ENCODE measurements at regions not wholly inside any gene's neighbourhood (a gene's known extent, or its start where the extent isn't known, plus 50 kb on each side); places are given as distances from the start of the nearest gene placed in this dataset.

- H3K9me3 ChIP-seq (ENCODE audit: control extremely low read depth in 1 of 5, control insufficient read depth in 4 of 5, insufficient read depth in 2 of 5, low read depth in 1 of 5, low read length in 4 of 5): no peaks in the 10 kb centered on the region
- no peak for DNase-seq
- H3K27me3 ChIP-seq (replicated peaks in 2 of 5; ENCODE audit: control insufficient read depth in 4 of 5, insufficient read depth in 5 of 5, low read length in 4 of 5): no peaks in the 10 kb centered on the region
- WGBS (ENCODE audit: insufficient coverage): 74% methylated on average over 3 of the region's 4 CpGs
- H3K4me3 ChIP-seq (ENCODE audit: control insufficient read depth in 1 of 7, extremely low read depth in 1 of 7, insufficient read depth in 4 of 7, low read depth in 2 of 7, low read length in 6 of 7): no peak overlapping the region
- CTCF ChIA-PET: no interaction called here
- no peaks in the 10 kb centered on the region for H3K4me1 ChIP-seq (ENCODE audit: control extremely low read depth in 1 of 4, control insufficient read depth in 4 of 4, insufficient read depth in 4 of 4, low read length in 3 of 4)
- H3K36me3 ChIP-seq (ENCODE audit: control insufficient read depth in 4 of 4, insufficient read depth in 4 of 4, low read length in 3 of 4): no peaks in the 10 kb centered on the region
- H3K27ac ChIP-seq (ENCODE audit: insufficient read depth in 1 of 2, low read depth in 1 of 2, low read length in 2 of 2, poor library complexity in 1 of 2, severe bottlenecking in 2 of 2): no peak overlapping the region
- POLR2A ChIA-PET: no interaction called here
Measured at GRCh38 chr10:109359316-109359715, 564.0 kb downstream of the XPNPEP1 start.

- POLR2A ChIA-PET: no interaction called here
- Histone ChIP-seq H3K4me3 (ENCODE audit: control insufficient read depth in 1 of 7, extremely low read depth in 1 of 7, insufficient read depth in 4 of 7, low read depth in 2 of 7, low read length in 6 of 7) (no peak overlapping the region), H3K9me3 (ENCODE audit: control extremely low read depth in 1 of 5, control insufficient read depth in 4 of 5, insufficient read depth in 2 of 5, low read depth in 1 of 5, low read length in 4 of 5) (no peaks in the 10 kb centered on the region)
Measured at GRCh38 chr10:109358325-109358724, 565.0 kb downstream of the XPNPEP1 start.

GRCh38 chr10:109348324-109348723 lies 575.0 kb downstream of the XPNPEP1 start:
- ChIA-PET CTCF (no interaction called here), POLR2A (no interaction called here)
- Histone ChIP-seq H3K27ac (ENCODE audit: insufficient read depth in 1 of 2, low read depth in 1 of 2, low read length in 2 of 2, poor library complexity in 1 of 2, severe bottlenecking in 2 of 2) (no peak overlapping the region), H3K4me1 (ENCODE audit: control extremely low read depth in 1 of 4, control insufficient read depth in 4 of 4, insufficient read depth in 4 of 4, low read length in 3 of 4) (no peaks in the 10 kb centered on the region), H3K4me3 (ENCODE audit: control insufficient read depth in 1 of 7, extremely low read depth in 1 of 7, insufficient read depth in 4 of 7, low read depth in 2 of 7, low read length in 6 of 7) (no peak overlapping the region), H3K27me3 (replicated peaks in 2 of 5; ENCODE audit: control insufficient read depth in 4 of 5, insufficient read depth in 5 of 5, low read length in 4 of 5) (no peaks in the 10 kb centered on the region), H3K36me3 (ENCODE audit: control insufficient read depth in 4 of 4, insufficient read depth in 4 of 4, low read length in 3 of 4) (no peaks in the 10 kb centered on the region), H3K9me3 (ENCODE audit: control extremely low read depth in 1 of 5, control insufficient read depth in 4 of 5, insufficient read depth in 2 of 5, low read depth in 1 of 5, low read length in 4 of 5) (peaks cover 0 to 3% (median 0%) of the 10 kb centered on the region in 5 experiments)
- DNase-seq: no peak

More at GRCh38 chr10:109358325-109358724, 565.0 kb downstream of the XPNPEP1 start:
- DNase-seq: no peak
- WGBS (ENCODE audit: insufficient coverage): 100% methylated on average over 1 of the region's 1 CpG
- no peaks in the 10 kb centered on the region for H3K4me1 ChIP-seq (ENCODE audit: control extremely low read depth in 1 of 4, control insufficient read depth in 4 of 4, insufficient read depth in 4 of 4, low read length in 3 of 4)
- CTCF ChIA-PET: no interaction called here
- H3K27ac ChIP-seq (ENCODE audit: insufficient read depth in 1 of 2, low read depth in 1 of 2, low read length in 2 of 2, poor library complexity in 1 of 2, severe bottlenecking in 2 of 2): no peak overlapping the region
- H3K36me3 ChIP-seq (ENCODE audit: control insufficient read depth in 4 of 4, insufficient read depth in 4 of 4, low read length in 3 of 4): no peaks in the 10 kb centered on the region
- no peaks in the 10 kb centered on the region for H3K27me3 ChIP-seq (replicated peaks in 2 of 5; ENCODE audit: control insufficient read depth in 4 of 5, insufficient read depth in 5 of 5, low read length in 4 of 5)

GRCh38 chr10:109343293-109343692 lies 580.0 kb downstream of the XPNPEP1 start:
- POLR2A ChIA-PET: no interaction called here
- WGBS (ENCODE audit: insufficient coverage): 63% methylated on average over 1 of the region's 1 CpG

GRCh38 chr10:109341986-109342385 lies 581.3 kb downstream of the XPNPEP1 start:
- Histone ChIP-seq H3K27ac (ENCODE audit: insufficient read depth in 1 of 2, low read depth in 1 of 2, low read length in 2 of 2, poor library complexity in 1 of 2, severe bottlenecking in 2 of 2) (no peak overlapping the region), H3K4me1 (ENCODE audit: control extremely low read depth in 1 of 4, control insufficient read depth in 4 of 4, insufficient read depth in 4 of 4, low read length in 3 of 4) (no peaks in the 10 kb centered on the region), H3K36me3 (ENCODE audit: control insufficient read depth in 4 of 4, insufficient read depth in 4 of 4, low read length in 3 of 4) (no peaks in the 10 kb centered on the region), H3K4me3 (ENCODE audit: control insufficient read depth in 1 of 7, extremely low read depth in 1 of 7, insufficient read depth in 4 of 7, low read depth in 2 of 7, low read length in 6 of 7) (no peak overlapping the region), H3K9me3 (ENCODE audit: control extremely low read depth in 1 of 5, control insufficient read depth in 4 of 5, insufficient read depth in 2 of 5, low read depth in 1 of 5, low read length in 4 of 5) (peaks cover 0 to 1% (median 0%) of the 10 kb centered on the region in 5 experiments), H3K27me3 (replicated peaks in 2 of 5; ENCODE audit: control insufficient read depth in 4 of 5, insufficient read depth in 5 of 5, low read length in 4 of 5) (no peaks in the 10 kb centered on the region)
- no peak for DNase-seq
- POLR2A ChIA-PET: no interaction called here
- CTCF ChIA-PET: no interaction called here

More at GRCh38 chr10:109343293-109343692, 580.0 kb downstream of the XPNPEP1 start:
- H3K4me1 ChIP-seq (ENCODE audit: control extremely low read depth in 1 of 4, control insufficient read depth in 4 of 4, insufficient read depth in 4 of 4, low read length in 3 of 4): no peaks in the 10 kb centered on the region
- H3K9me3 ChIP-seq (ENCODE audit: control extremely low read depth in 1 of 5, control insufficient read depth in 4 of 5, insufficient read depth in 2 of 5, low read depth in 1 of 5, low read length in 4 of 5): peaks cover 0 to 1% (median 0%) of the 10 kb centered on the region in 5 experiments
- H3K4me3 ChIP-seq (ENCODE audit: control insufficient read depth in 1 of 7, extremely low read depth in 1 of 7, insufficient read depth in 4 of 7, low read depth in 2 of 7, low read length in 6 of 7): no peak overlapping the region
- DNase-seq: no peak
- CTCF ChIA-PET: no interaction called here
- H3K27me3 ChIP-seq (replicated peaks in 2 of 5; ENCODE audit: control insufficient read depth in 4 of 5, insufficient read depth in 5 of 5, low read length in 4 of 5): no peaks in the 10 kb centered on the region
- H3K27ac ChIP-seq (ENCODE audit: insufficient read depth in 1 of 2, low read depth in 1 of 2, low read length in 2 of 2, poor library complexity in 1 of 2, severe bottlenecking in 2 of 2): no peak overlapping the region
- no peaks in the 10 kb centered on the region for H3K36me3 ChIP-seq (ENCODE audit: control insufficient read depth in 4 of 4, insufficient read depth in 4 of 4, low read length in 3 of 4)

- no peak for DNase-seq
- Histone ChIP-seq H3K27ac (ENCODE audit: insufficient read depth in 1 of 2, low read depth in 1 of 2, low read length in 2 of 2, poor library complexity in 1 of 2, severe bottlenecking in 2 of 2) (no peak overlapping the region), H3K27me3 (replicated peaks in 2 of 5; ENCODE audit: control insufficient read depth in 4 of 5, insufficient read depth in 5 of 5, low read length in 4 of 5) (no peaks in the 10 kb centered on the region), H3K4me3 (ENCODE audit: control insufficient read depth in 1 of 7, extremely low read depth in 1 of 7, insufficient read depth in 4 of 7, low read depth in 2 of 7, low read length in 6 of 7) (no peak overlapping the region), H3K9me3 (ENCODE audit: control extremely low read depth in 1 of 5, control insufficient read depth in 4 of 5, insufficient read depth in 2 of 5, low read depth in 1 of 5, low read length in 4 of 5) (no peaks in the 10 kb centered on the region), H3K4me1 (ENCODE audit: control extremely low read depth in 1 of 4, control insufficient read depth in 4 of 4, insufficient read depth in 4 of 4, low read length in 3 of 4) (no peaks in the 10 kb centered on the region), H3K36me3 (ENCODE audit: control insufficient read depth in 4 of 4, insufficient read depth in 4 of 4, low read length in 3 of 4) (no peaks in the 10 kb centered on the region)
- POLR2A ChIA-PET: no interaction called here
- CTCF ChIA-PET: no interaction called here
- 100% methylated on average over 1 of the region's 3 CpGs for WGBS (ENCODE audit: insufficient coverage)
Measured at GRCh38 chr10:109328001-109328400, 595.3 kb downstream of the XPNPEP1 start.

- no peak overlapping the region for H3K27ac ChIP-seq (ENCODE audit: insufficient read depth in 1 of 2, low read depth in 1 of 2, low read length in 2 of 2, poor library complexity in 1 of 2, severe bottlenecking in 2 of 2)
- H3K9me3 ChIP-seq (ENCODE audit: control extremely low read depth in 1 of 5, control insufficient read depth in 4 of 5, insufficient read depth in 2 of 5, low read depth in 1 of 5, low read length in 4 of 5): no peaks in the 10 kb centered on the region
- ChIA-PET CTCF (interaction anchor here (1.8 kb wide), 1 partner anchor 9 kb away, joined by 3 read pairs; no protein-coding TSS in a partner anchor), POLR2A (no interaction called here)
- WGBS (ENCODE audit: insufficient coverage): 100% methylated on average over 1 of the region's 2 CpGs
- no peaks in the 10 kb centered on the region for H3K36me3 ChIP-seq (ENCODE audit: control insufficient read depth in 4 of 4, insufficient read depth in 4 of 4, low read length in 3 of 4)
- H3K4me1 ChIP-seq (ENCODE audit: control extremely low read depth in 1 of 4, control insufficient read depth in 4 of 4, insufficient read depth in 4 of 4, low read length in 3 of 4): no peaks in the 10 kb centered on the region
- DNase-seq: no peak
- H3K27me3 ChIP-seq (replicated peaks in 2 of 5; ENCODE audit: control insufficient read depth in 4 of 5, insufficient read depth in 5 of 5, low read length in 4 of 5): no peaks in the 10 kb centered on the region
- no peak overlapping the region for H3K4me3 ChIP-seq (ENCODE audit: control insufficient read depth in 1 of 7, extremely low read depth in 1 of 7, insufficient read depth in 4 of 7, low read depth in 2 of 7, low read length in 6 of 7)
Measured at GRCh38 chr10:109327266-109327665, 596.0 kb downstream of the XPNPEP1 start.

All from common myeloid progenitor, CD34-positive (primary cell).